ENCODE measurements at regions not wholly inside any gene's neighbourhood (a gene's known extent, or its start where the extent isn't known, plus 50 kb on each side); places are given as distances from the start of the nearest gene placed in this dataset.

DNA sequence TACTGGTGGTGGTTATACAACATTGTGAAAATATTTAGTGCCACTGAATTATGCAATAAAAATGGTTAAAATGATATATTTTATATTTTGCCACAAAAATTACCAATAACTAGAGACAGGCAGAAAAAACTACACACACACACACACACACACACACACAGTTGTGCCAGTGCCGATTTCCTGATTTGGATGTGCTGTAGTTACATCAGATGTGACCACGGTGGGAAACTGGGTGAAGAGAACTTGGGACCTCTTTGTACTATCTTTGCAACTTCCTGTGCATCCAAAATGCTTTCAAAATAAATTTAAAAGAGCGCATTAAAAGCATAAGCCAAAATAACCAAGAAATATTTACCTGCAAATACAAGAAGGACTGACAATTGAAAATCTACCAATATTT is 61.6 kb upstream of the CCBE1 start:
- H3K4me3 Mint-ChIP-seq (ENCODE audit: unreplicated experiment), result no peak overlapping the region
- H3K4me1 Mint-ChIP-seq (ENCODE audit: low read depth), result no peaks in the 10 kb centered on the region
- DNase-seq (ENCODE audit: low spot score), result no peak
- no peaks in the 10 kb centered on the region for H3K27me3 Mint-ChIP-seq (ENCODE audit: low read depth)
- TF ChIP-seq, protein P1, sequence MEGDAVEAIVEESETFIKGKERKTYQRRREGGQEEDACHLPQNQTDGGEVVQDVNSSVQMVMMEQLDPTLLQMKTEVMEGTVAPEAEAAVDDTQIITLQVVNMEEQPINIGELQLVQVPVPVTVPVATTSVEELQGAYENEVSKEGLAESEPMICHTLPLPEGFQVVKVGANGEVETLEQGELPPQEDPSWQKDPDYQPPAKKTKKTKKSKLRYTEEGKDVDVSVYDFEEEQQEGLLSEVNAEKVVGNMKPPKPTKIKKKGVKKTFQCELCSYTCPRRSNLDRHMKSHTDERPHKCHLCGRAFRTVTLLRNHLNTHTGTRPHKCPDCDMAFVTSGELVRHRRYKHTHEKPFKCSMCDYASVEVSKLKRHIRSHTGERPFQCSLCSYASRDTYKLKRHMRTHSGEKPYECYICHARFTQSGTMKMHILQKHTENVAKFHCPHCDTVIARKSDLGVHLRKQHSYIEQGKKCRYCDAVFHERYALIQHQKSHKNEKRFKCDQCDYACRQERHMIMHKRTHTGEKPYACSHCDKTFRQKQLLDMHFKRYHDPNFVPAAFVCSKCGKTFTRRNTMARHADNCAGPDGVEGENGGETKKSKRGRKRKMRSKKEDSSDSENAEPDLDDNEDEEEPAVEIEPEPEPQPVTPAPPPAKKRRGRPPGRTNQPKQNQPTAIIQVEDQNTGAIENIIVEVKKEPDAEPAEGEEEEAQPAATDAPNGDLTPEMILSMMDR (IDR thresholded peaks at IDR 0.05), result no peak
- no peaks in the 10 kb centered on the region for H3K9me3 Mint-ChIP-seq (ENCODE audit: low read depth)
- no peak overlapping the region for H3K27ac Mint-ChIP-seq (ENCODE audit: unreplicated experiment)
- H3K36me3 Mint-ChIP-seq (ENCODE audit: low read depth), result no peaks in the 10 kb centered on the region

DNA sequence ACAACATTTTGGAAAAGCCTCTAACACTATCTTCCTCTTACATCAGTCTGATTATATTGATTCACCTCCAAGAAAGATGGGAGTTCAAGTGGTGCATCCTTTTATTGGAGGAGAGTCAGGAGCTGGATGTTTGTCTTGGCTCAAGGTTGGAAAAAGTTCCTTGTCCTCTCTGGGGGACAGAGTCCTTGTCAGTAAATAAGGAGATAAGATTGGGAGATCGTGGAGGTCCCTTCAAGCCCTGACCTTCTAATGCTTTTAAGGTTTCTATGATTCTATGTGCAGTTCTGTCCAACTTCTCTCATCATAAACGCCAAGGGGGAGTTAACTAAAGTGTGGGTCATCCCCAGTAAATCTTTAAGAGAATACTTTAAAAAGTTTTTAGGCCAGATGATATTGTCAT is 60.9 kb upstream of the CCBE1 start:
- H3K9me3 Mint-ChIP-seq (ENCODE audit: low read depth), result no peaks in the 10 kb centered on the region
- DNase-seq (ENCODE audit: low spot score), result no peak
- H3K4me3 Mint-ChIP-seq (ENCODE audit: unreplicated experiment), result no peak overlapping the region
- H3K4me1 Mint-ChIP-seq (ENCODE audit: low read depth), result no peaks in the 10 kb centered on the region
- no peaks in the 10 kb centered on the region for H3K36me3 Mint-ChIP-seq (ENCODE audit: low read depth)
- TF ChIP-seq, protein P1 (IDR thresholded peaks at IDR 0.05), result no peak
- no peak overlapping the region for H3K27ac Mint-ChIP-seq (ENCODE audit: unreplicated experiment)
- no peaks in the 10 kb centered on the region for H3K27me3 Mint-ChIP-seq (ENCODE audit: low read depth)

DNA sequence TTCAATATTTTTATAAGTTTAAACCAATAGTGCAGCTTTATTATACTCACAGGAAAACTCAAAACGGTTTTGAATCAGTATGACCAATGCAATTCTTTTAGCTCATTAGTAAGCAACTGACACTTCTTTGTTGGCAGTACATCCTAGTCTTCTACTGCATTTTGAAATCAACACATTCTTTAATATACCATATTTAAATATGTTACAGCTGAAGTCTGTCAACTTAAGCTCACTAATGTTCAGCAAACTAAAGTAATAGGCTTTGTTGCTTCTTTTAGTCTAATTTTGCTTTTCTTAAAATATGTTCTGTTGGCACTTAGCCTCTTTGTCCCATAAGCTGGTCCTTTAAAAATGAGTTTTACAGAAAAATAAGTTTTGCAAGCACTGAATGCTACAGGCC is 55.4 kb upstream of the CCBE1 start:
- Mint-ChIP-seq H3K4me3 (ENCODE audit: unreplicated experiment) (no peak overlapping the region), H3K4me1 (ENCODE audit: low read depth) (peaks cover 10% of the 10 kb centered on the region), H3K27me3 (ENCODE audit: low read depth) (no peaks in the 10 kb centered on the region), H3K36me3 (ENCODE audit: low read depth) (no peaks in the 10 kb centered on the region), H3K9me3 (ENCODE audit: low read depth) (no peaks in the 10 kb centered on the region), H3K27ac (ENCODE audit: unreplicated experiment) (no peak overlapping the region)
- TF ChIP-seq, protein P1 (IDR thresholded peaks at IDR 0.05), result no peak
- no peak for DNase-seq (ENCODE audit: low spot score)

DNA sequence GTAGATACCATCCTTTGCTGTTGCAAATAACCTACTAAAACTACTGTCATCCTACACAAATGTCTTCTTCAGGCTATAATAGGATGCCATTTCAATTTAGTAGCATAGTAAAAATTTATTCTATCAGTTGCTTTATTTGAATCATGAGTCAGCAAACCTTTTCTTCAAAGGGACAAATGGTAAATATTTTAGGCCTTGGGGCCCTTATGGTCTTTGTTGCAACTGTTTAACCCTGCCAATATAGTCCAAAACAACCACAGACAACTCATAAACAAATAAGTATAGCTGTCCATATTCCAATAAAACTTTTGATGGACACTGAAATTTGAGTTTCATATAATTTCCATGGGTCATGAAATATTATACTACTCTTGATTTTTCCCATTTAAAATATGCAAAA is 54.0 kb upstream of the CCBE1 start:
- TF ChIP-seq, protein P1 (IDR thresholded peaks at IDR 0.05), result no peak
- Mint-ChIP-seq H3K27ac (ENCODE audit: unreplicated experiment) (no peak overlapping the region), H3K27me3 (ENCODE audit: low read depth) (no peaks in the 10 kb centered on the region), H3K4me1 (ENCODE audit: low read depth) (peaks cover 10% of the 10 kb centered on the region), H3K36me3 (ENCODE audit: low read depth) (no peaks in the 10 kb centered on the region), H3K9me3 (ENCODE audit: low read depth) (peaks cover 4% of the 10 kb centered on the region), H3K4me3 (ENCODE audit: unreplicated experiment) (no peak overlapping the region)
- no peak for DNase-seq (ENCODE audit: low spot score)

DNA sequence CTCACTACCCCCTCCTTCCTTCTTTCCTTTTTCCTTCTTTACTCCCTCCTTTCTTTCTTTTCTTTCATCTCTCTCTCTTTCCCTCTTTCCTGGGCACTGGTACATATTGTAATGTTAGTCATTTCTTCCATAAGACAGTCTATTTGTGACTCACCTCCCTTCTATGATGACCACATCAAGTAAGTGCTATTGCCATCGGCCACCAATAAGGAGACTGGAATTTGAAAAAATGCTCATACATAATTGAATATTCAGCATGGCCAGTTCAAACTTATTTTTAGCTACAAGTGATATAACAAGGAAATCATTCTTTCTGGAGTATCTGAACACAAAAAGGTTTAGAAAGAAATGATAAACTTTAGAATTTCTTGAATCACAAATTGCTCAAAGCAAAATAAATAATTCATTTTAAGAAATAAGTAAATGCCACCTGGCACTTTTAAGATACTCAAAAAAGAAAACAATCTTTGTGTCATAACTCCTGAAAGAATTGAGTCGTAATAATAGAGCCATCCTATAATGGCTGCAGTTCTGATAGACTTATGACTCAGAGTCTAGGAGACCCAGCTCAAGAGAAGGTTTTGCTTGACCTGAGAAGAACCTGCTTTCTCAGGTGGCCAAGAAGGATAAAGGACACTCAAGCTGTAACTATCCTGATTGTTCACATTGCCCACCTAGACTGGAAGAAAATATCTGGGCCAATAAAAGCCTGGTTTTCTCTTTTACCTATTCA is 51.6 kb upstream of the CCBE1 start:
- H3K27me3 Mint-ChIP-seq (ENCODE audit: low read depth), result no peaks in the 10 kb centered on the region
- peaks cover 4% of the 10 kb centered on the region for H3K9me3 Mint-ChIP-seq (ENCODE audit: low read depth)
- no peak for DNase-seq (ENCODE audit: low spot score)
- TF ChIP-seq, protein P1 (IDR thresholded peaks at IDR 0.05), result no peak
- H3K36me3 Mint-ChIP-seq (ENCODE audit: low read depth), result no peaks in the 10 kb centered on the region
- H3K27ac Mint-ChIP-seq (ENCODE audit: unreplicated experiment), result no peak overlapping the region
- peaks cover 28% of the 10 kb centered on the region for H3K4me1 Mint-ChIP-seq (ENCODE audit: low read depth)
- H3K4me3 Mint-ChIP-seq (ENCODE audit: unreplicated experiment), result no peak overlapping the region
